Smooth muscle cell (in vitro differentiated cells): ENCODE measurements at regions not wholly inside any gene's neighbourhood (a gene's known extent, or its start where the extent isn't known, plus 50 kb on each side); places are given as distances from the start of the nearest gene placed in this dataset.

Source experiments
- DNase-seq: peaks from one replicate; lab custom pipeline; 2025; ENCODE audit not compliant: unreplicated experiment; lab: John Stamatoyannopoulos, UW
- H2AFZ ChIP-seq: fragments of 200-600 bp; sonication (generic); 2 replicates; pipeline ENCODE4 v1.6.0; 2016; ENCODE audit warnings: antibody characterized with exemption, low read depth, mild to moderate bottlenecking
- H3F3A ChIP-seq: fragments of 200-600 bp; sonication (generic); 2 replicates; pipeline ENCODE4 v1.6.0; 2017; ENCODE audit warnings: antibody characterized with exemption, low read depth
- H3K27ac ChIP-seq: fragments of 200-600 bp; sonication (generic); 2 replicates; pipeline ENCODE4 v1.5.1; 2016; ENCODE audit warnings: low read depth, mild to moderate bottlenecking
- H3K27me3 ChIP-seq: fragments of 200-600 bp; sonication (generic); 2 replicates; pipeline ENCODE4 v1.6.1; 2016; ENCODE audit warnings: low read depth, mild to moderate bottlenecking
- H3K36me3 ChIP-seq: fragments of 200-600 bp; sonication (generic); 2 replicates; pipeline ENCODE4 v1.5.1; 2016; ENCODE audit warnings: low read depth
- H3K4me1 ChIP-seq: fragments of 200-600 bp; sonication (generic); 2 replicates; pipeline ENCODE4 v1.5.1; 2016; ENCODE audit warnings: low read depth
- H3K4me2 ChIP-seq: fragments of 200-600 bp; sonication (generic); 2 replicates; pipeline ENCODE4 v1.6.0; 2016; ENCODE audit warnings: mild to moderate bottlenecking
- H3K4me3 ChIP-seq: fragments of 200-600 bp; sonication (generic); 2 replicates; pipeline ENCODE4 v1.5.1; 2016; ENCODE audit warnings: mild to moderate bottlenecking
- H3K79me2 ChIP-seq: fragments of 200-600 bp; sonication (generic); 2 replicates; pipeline ENCODE4 v1.6.0; 2016; ENCODE audit warnings: low read depth, mild to moderate bottlenecking
- H3K9ac ChIP-seq: fragments of 200-600 bp; sonication (generic); 2 replicates; pipeline ENCODE4 v1.6.0; 2016; ENCODE audit warnings: low read depth
- H3K9me3 ChIP-seq: fragments of 200-600 bp; sonication (generic); replicated peaks from 2 replicates; pipeline ENCODE4 v1.5.1; 2016; ENCODE audit warnings: low read depth
- H4K20me1 ChIP-seq: fragments of 200-600 bp; sonication (generic); 2 replicates; pipeline ENCODE4 v1.6.0; 2016; ENCODE audit warnings: low read depth
- CTCF ChIP-seq: fragments of 200-600 bp; sonication (generic); IDR thresholded peaks from 2 replicates; pipeline ENCODE4 v1.5.1; 2017; ENCODE audit warnings: borderline replicate concordance, mild to moderate bottlenecking, antibody characterized with exemption; ENCODE audit not compliant: insufficient read depth, poor library complexity, severe bottlenecking
- WGBS: methylation state at CpG from one replicate; pipeline ENCODE4 v1.1.7; 2016; ENCODE audit warnings: low lambda C conversion rate; 5-methylcytosine and 5-hydroxymethylcytosine counted together

- no peaks in the 10 kb centered on the region for H3K27me3 ChIP-seq
- no peak overlapping the region for H3K4me2 ChIP-seq
- 75% methylated on average over 4 of the region's 4 CpGs for WGBS
- no peak overlapping the region for H2AFZ ChIP-seq
- no peaks in the 10 kb centered on the region for H3K36me3 ChIP-seq
- no peak overlapping the region for H3K4me3 ChIP-seq
- DNase-seq = no peak
- TF ChIP-seq CTCF = no peak
- peaks cover 4% of the 10 kb centered on the region for H3F3A ChIP-seq
- no peak overlapping the region for H3K27ac ChIP-seq
- H3K9ac ChIP-seq = no peak overlapping the region
- H3K4me1 ChIP-seq = peaks cover 11% of the 10 kb centered on the region
- H4K20me1 ChIP-seq = no peaks in the 10 kb centered on the region
- no peaks in the 10 kb centered on the region for H3K9me3 ChIP-seq
- H3K79me2 ChIP-seq = no peaks in the 10 kb centered on the region
Measured at GRCh38 chr3:23672628-23673027, 133.1 kb upstream of the UBE2E1 start.

- peaks cover 2% of the 10 kb centered on the region for H3K4me1 ChIP-seq
- H3K27ac ChIP-seq = no peak overlapping the region
- no peaks in the 10 kb centered on the region for H3F3A ChIP-seq
- H3K4me3 ChIP-seq = no peak overlapping the region
- H3K27me3 ChIP-seq = no peaks in the 10 kb centered on the region
- 88% methylated on average over 3 of the region's 3 CpGs for WGBS
- no peak for DNase-seq
- H3K9me3 ChIP-seq = no peaks in the 10 kb centered on the region
- no peak overlapping the region for H3K4me2 ChIP-seq
- no peak overlapping the region for H2AFZ ChIP-seq
- no peaks in the 10 kb centered on the region for H4K20me1 ChIP-seq
- H3K36me3 ChIP-seq = no peaks in the 10 kb centered on the region
- no peak for TF ChIP-seq CTCF
- H3K9ac ChIP-seq = no peak overlapping the region
- H3K79me2 ChIP-seq = no peaks in the 10 kb centered on the region
Measured at GRCh38 chr3:23675010-23675409, 130.7 kb upstream of the UBE2E1 start.

- DNase-seq = no peak
Measured at GRCh38 chr3:23676093-23676492, 129.7 kb upstream of the UBE2E1 start.

More at GRCh38 chr3:23676093-23676492, 129.7 kb upstream of the UBE2E1 start:
- no peak overlapping the region for H2AFZ ChIP-seq
- H4K20me1 ChIP-seq = no peaks in the 10 kb centered on the region
- no peaks in the 10 kb centered on the region for H3F3A ChIP-seq
- no peaks in the 10 kb centered on the region for H3K79me2 ChIP-seq
- H3K27me3 ChIP-seq = no peaks in the 10 kb centered on the region
- TF ChIP-seq CTCF = no peak
- H3K36me3 ChIP-seq = no peaks in the 10 kb centered on the region
- no peak overlapping the region for H3K27ac ChIP-seq
- H3K4me2 ChIP-seq = no peak overlapping the region
- WGBS = 93% methylated on average over 1 of the region's 1 CpG
- H3K9me3 ChIP-seq = no peaks in the 10 kb centered on the region
- no peaks in the 10 kb centered on the region for H3K4me1 ChIP-seq
- no peak overlapping the region for H3K9ac ChIP-seq
- no peak overlapping the region for H3K4me3 ChIP-seq
